ENCODE measurements at regions not wholly inside any gene's neighbourhood (a gene's known extent, or its start where the extent isn't known, plus 50 kb on each side); places are given as distances from the start of the nearest gene placed in this dataset.

GRCh38 chr1:58312971-58313563 is 233.5 kb downstream of the OMA1 start:
- no peak overlapping the region for H3K4me3 ChIP-seq (ENCODE audit: low read depth, low read length)

- H3K4me3 ChIP-seq (ENCODE audit: low read depth, low read length): no peak overlapping the region
Observed at GRCh38 chr1:58312461-58312860, 234.1 kb downstream of the OMA1 start.

- H3K4me3 ChIP-seq (ENCODE audit: low read depth, low read length): no peak overlapping the region
Observed at GRCh38 chr1:58310881-58311280, 235.6 kb downstream of the OMA1 start.

GRCh38 chr1:58310469-58310868 is 236.1 kb downstream of the OMA1 start:
- H3K4me3 ChIP-seq (ENCODE audit: low read depth, low read length): no peak overlapping the region

GRCh38 chr1:58308206-58308605 is 238.3 kb downstream of the OMA1 start:
- H3K4me3 ChIP-seq (ENCODE audit: low read depth, low read length): no peak overlapping the region

GRCh38 chr1:58307431-58307830 is 239.1 kb downstream of the OMA1 start:
- H3K4me3 ChIP-seq (ENCODE audit: low read depth, low read length): no peak overlapping the region

GRCh38 chr1:58305622-58306021 is 240.9 kb downstream of the OMA1 start:
- no peak overlapping the region for H3K4me3 ChIP-seq (ENCODE audit: low read depth, low read length)

- H3K4me3 ChIP-seq (ENCODE audit: low read depth, low read length): no peak overlapping the region
Observed at GRCh38 chr1:58304346-58304975, 242.1 kb downstream of the OMA1 start.

- H3K4me3 ChIP-seq (ENCODE audit: low read depth, low read length): no peak overlapping the region
Observed at GRCh38 chr1:58303841-58304240, 242.7 kb downstream of the OMA1 start.

- no peak overlapping the region for H3K4me3 ChIP-seq (ENCODE audit: low read depth, low read length)
Observed at GRCh38 chr1:58293388-58293787, 253.1 kb downstream of the OMA1 start.

GRCh38 chr1:58290685-58291372 is 255.7 kb downstream of the OMA1 start:
- no peak overlapping the region for H3K4me3 ChIP-seq (ENCODE audit: low read depth, low read length)

- no peak overlapping the region for H3K4me3 ChIP-seq (ENCODE audit: low read depth, low read length)
Observed at GRCh38 chr1:58288624-58289142, 257.8 kb downstream of the OMA1 start.

GRCh38 chr1:58287894-58288623 is 258.5 kb downstream of the OMA1 start:
- no peak overlapping the region for H3K4me3 ChIP-seq (ENCODE audit: low read depth, low read length)

- H3K4me3 ChIP-seq (ENCODE audit: low read depth, low read length): no peak overlapping the region
Observed at GRCh38 chr1:58284225-58284510, 262.4 kb downstream of the OMA1 start.

GRCh38 chr1:58283388-58284224 is 262.9 kb downstream of the OMA1 start:
- H3K4me3 ChIP-seq (ENCODE audit: low read depth, low read length): no peak overlapping the region

- no peak overlapping the region for H3K4me3 ChIP-seq (ENCODE audit: low read depth, low read length)
Observed at GRCh38 chr1:58282623-58283387, 263.7 kb downstream of the OMA1 start.

GRCh38 chr1:58266242-58266641 is 280.3 kb downstream of the OMA1 start:
- H3K4me3 ChIP-seq (ENCODE audit: low read depth, low read length): no peak overlapping the region

- H3K4me3 ChIP-seq (ENCODE audit: low read depth, low read length): no peak overlapping the region
Observed at GRCh38 chr1:58264462-58264861, 282.1 kb downstream of the OMA1 start.

GRCh38 chr1:58262702-58263101 is 283.8 kb downstream of the OMA1 start:
- no peak overlapping the region for H3K4me3 ChIP-seq (ENCODE audit: low read depth, low read length)

GRCh38 chr1:58258082-58258481 is 288.4 kb downstream of the OMA1 start:
- no peak overlapping the region for H3K4me3 ChIP-seq (ENCODE audit: low read depth, low read length)

Data from iPS-11a (cell line).